Fibroblast of the aortic adventitia (primary cell): ENCODE measurements at regions not wholly inside any gene's neighbourhood (a gene's known extent, or its start where the extent isn't known, plus 50 kb on each side); places are given as distances from the start of the nearest gene placed in this dataset.

Experiments used
- DNase-seq: peaks from one replicate; pipeline ENCODE4 v3.0.0-alpha.2; 2010; ENCODE audit warnings: low read depth
- H3K4me3 ChIP-seq: 2 replicates; pipeline ENCODE4 v1.5.1; 2011; ENCODE audit warnings: low read depth, mild to moderate bottlenecking, control low read depth, low read length, moderate library complexity
- CTCF ChIP-seq: IDR thresholded peaks from 2 replicates; pipeline ENCODE4 v1.5.1; 2011; ENCODE audit warnings: mild to moderate bottlenecking, low read length, control low read depth, inconsistent platforms; ENCODE audit not compliant: insufficient read depth

GRCh38 chr22:47718337-47718736 is 955.9 kb downstream of the TBC1D22A start:
- no peak for TF ChIP-seq CTCF
- no peak overlapping the region for H3K4me3 ChIP-seq
- no peak for DNase-seq

- DNase-seq, result no peak
- no peak for TF ChIP-seq CTCF
- no peak overlapping the region for H3K4me3 ChIP-seq
These were observed 954.6 kb downstream of the TBC1D22A start for GRCh38 chr22:47716890-47717615.

DNA sequence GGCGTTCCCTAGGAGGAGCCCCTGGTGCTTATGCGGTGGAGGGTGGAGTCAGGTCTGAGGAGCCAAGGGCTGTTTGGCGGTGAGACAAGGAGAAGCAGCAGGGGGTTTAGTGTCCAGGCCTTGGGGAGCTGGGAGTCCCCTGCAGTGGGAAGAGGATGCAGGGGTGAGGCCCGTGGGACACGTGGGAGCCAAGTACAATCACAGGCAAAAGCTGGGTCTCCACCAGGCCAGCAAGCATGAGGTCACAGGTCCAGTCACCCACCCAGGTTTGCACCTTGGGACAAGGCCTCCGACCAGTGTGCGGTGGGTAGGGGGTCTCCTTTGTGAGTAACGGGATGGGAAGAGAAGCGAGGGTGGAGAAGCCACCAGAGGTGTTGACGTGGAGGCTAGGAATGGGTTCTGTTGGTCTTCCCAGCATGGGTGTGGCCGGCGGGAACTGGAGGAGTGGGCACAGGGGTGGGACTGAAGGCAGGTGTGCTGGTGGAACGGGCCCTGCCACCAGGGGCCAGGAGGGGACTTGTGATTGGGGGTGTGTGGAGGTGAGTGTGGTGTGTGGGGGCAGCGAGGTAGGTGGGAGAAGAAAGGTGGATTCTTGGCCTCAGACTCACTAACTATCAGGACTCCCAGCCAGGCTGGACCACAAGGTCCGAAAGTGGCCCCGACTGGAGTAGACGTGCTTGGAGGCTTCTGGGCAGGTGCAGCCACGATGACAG is 953.6 kb downstream of the TBC1D22A start:
- H3K4me3 ChIP-seq, result no peak overlapping the region
- DNase-seq, result no peak
- no peak for TF ChIP-seq CTCF

- no peak overlapping the region for H3K4me3 ChIP-seq
- no peak for TF ChIP-seq CTCF
- DNase-seq, result no peak
These were observed 951.5 kb downstream of the TBC1D22A start for GRCh38 chr22:47713941-47714340.

DNA sequence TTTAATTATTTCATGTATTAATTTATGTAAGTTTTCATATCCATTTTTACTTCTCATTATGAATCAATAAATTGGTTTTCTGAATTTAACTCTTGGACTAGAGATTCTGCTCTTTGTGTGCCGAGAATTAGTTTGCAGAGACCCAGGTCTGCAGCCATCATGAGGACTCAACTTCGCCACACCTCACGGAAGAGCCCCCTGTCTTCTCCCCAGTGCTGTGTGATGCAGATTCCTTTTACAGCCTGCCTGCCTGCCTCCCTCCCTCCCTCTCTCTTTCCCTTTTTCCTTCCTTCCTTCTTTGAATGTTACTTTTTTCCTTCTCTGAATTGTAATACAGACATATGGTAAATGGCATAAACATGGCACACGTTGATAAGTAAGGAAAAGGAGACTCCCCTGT is 947.7 kb downstream of the TBC1D22A start:
- no peak for DNase-seq
- no peak overlapping the region for H3K4me3 ChIP-seq
- TF ChIP-seq CTCF, result no peak

- no peak for DNase-seq
- TF ChIP-seq CTCF, result no peak
- H3K4me3 ChIP-seq, result no peak overlapping the region
These were observed 942.9 kb downstream of the TBC1D22A start for GRCh38 chr22:47705350-47705749.

DNA sequence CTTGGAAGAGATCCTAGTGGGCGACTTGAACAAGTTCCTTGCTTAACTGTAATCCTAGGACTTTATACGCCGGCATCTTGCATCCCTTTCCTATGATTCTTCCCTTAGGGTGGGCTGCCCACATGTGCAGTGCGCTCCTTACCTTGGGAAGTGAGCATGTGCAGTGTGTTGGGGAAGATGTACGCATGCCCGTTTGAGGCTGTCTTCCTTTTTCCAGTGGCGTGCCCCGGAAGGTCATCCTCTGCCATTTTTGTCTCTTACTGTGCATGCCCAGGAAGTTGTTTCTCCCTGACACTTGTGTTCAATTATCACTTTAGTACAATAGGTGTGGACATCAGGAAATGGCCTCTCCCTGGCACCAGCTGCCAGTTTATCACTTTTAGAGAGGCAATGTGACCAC is 936.5 kb downstream of the TBC1D22A start:
- DNase-seq, result no peak
- no peak for TF ChIP-seq CTCF
- H3K4me3 ChIP-seq, result no peak overlapping the region
